Stimulated activated CD4-positive, alpha-beta T cell treated with anti-CD3 and anti-CD28 coated beads, Interleukin-12 subunit alpha, Interleukin-12 subunit beta, amount 100 ng/mL, for 4 hours (primary cell): ENCODE measurements at regions not wholly inside any gene's neighbourhood (a gene's known extent, or its start where the extent isn't known, plus 50 kb on each side); places are given as distances from the start of the nearest gene placed in this dataset.

Source experiments
- DNase-seq: peaks from one replicate; pipeline ENCODE4 v3.0.0-alpha.2; 2020

DNA sequence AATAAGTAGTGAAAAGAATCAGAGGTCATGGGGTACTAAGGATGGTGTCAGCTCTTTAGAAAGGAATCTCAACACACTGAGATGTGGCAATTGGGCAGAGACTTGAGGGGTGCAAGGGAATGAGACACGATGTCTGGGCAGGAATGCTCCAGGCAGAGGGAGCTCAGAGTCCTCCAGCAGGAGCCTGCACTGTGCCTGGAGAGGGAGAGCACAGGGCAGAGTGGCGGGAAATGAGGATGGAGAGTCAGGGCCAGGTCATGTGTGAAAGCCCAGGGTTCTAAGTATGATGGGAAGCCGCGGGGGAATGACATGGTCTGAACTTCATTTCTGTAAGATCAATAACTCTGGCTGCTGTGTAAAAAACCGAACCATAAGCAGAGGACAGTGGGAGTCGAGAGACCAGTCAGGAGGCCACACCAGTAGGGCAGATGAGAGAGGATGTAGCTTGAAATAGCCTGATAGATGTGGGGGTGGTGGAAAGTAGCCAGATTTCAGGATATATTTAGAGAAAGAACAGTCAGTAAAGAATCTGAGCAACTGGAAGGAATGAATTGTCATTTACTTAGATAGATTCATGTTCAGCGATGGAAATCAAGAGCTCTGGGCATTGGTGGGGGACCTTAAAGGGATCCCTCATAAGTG lies 133.4 kb upstream of the DTNBP1 start:
- DNase-seq = no peak

DNA sequence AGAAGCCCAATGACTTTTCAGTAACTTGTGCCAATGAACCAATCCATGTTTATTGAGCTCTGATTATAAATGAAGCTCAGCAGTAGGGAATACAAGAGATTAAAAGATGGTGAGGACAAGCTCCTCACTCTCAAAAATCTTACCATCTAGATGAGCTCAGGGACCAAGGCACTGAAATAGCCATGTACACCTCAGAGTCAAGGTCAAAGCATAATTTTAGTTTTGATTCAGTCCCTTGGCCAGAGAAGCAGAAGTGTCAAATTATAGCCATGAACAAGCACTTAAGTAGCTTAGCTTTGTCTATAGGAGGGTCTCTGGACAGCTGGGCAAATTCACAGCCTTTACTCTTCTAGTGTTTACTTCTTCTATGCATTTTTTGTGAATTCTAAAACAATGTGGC lies 131.0 kb upstream of the DTNBP1 start:
- no peak for DNase-seq

DNA sequence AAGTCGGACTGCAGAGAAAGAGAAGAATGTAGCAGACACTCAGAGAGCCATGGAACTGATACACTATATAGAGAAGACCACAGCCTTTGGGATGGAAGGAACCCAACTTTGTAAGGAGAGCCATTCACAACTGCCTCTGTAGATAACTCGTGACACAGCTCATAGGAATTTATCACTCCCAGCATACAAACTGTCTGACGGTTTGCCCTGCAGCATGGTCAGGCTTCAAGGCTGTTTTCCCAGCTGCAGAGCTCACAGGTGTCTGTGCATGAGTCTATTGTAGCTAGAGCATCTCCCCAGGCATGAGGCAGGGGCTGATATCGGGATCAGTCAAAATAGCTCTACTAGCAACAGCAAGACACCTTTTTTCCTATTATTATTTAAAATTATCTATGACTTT lies 130.5 kb upstream of the DTNBP1 start:
- no peak for DNase-seq

DNA sequence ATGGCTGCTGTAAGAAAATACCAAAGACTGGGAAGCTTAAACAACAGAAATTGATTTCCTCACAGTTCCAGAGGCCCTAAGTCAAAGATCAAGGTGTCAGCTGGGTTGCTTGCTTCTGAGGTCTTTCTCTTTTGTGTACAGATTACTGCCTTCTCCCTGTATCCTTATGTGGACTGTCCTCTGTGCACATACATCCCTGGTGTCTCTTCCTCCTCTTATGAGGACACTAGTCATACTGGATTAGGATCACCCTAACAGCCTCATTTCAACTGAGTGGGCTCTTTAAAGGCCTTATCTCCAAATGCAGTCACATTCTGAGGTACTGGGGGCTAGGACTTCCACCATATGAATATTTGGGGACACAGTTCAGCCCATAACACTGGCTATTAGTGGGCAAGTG lies 130.0 kb upstream of the DTNBP1 start:
- no peak for DNase-seq

DNA sequence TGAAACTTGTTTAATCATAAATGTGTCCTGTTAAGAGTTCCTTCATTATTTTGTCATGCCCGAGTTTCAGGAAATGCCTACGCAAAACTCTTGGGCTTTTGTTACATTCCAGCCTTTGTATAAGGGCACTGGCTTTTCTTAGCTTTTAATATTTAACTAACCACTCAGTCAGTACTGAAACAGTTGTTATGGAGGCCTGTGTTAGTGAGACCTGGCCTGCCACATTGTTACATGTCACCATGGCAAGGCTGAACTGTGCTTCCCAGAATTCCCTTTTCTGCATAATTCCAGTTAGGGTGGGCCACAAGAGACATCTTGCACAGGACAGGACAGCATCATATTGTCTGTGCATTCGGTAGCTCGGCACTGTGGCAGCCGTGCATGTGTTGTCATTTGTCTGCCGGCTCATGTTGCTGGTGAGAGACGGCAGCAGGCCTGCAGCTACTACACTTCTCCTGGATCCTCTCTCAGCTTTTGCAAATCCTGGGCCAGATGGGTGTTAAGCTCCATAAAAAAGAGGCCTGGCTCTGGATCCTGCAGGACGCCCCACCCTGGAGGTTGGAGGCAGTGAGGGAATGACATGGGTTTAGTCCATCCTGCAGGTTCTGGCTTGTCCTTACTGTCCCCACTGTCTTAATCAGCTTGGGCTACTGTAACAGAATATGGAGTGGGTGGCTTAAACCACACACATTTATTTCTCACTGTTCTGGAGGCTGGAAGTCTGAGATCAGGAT lies 128.8 kb upstream of the DTNBP1 start:
- no peak for DNase-seq

DNA sequence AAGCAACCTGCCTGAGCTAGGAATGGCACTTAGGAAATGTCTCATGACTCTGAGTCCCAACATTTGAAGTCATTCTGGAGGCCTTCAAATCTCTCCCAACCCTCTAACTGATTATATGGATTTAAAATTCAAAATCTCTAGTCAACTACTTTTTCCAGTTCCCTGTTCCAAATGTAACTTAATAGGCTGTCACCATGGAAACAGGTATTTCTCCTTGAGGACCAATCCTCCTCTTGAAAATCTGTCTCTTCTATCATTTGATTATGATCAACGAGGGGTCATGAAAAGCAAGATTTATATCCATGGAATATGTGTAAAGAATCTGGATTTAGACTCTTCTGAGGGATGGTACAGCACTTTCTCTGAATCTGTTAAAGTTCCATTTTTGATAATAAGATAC lies 127.3 kb upstream of the DTNBP1 start:
- DNase-seq = no peak

DNA sequence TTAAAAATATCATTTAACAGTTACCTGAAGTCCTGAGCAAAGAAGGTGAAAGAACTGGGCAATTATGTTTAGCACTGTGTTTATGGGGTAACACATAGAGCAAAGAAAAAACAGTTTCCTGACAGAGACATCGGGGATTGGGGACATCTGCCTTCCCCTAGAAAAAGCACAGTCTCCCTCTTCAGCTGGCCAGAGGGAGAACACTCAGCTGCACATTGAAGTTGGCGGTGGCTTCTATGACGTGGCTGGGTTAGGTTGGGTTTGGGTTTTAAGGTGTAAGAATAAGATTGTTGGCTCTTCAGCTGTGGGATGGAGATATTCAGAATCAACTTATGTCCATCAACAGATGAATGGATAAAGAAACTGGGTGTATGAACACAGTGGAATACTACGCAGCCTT lies 124.0 kb upstream of the DTNBP1 start:
- no peak for DNase-seq

DNA sequence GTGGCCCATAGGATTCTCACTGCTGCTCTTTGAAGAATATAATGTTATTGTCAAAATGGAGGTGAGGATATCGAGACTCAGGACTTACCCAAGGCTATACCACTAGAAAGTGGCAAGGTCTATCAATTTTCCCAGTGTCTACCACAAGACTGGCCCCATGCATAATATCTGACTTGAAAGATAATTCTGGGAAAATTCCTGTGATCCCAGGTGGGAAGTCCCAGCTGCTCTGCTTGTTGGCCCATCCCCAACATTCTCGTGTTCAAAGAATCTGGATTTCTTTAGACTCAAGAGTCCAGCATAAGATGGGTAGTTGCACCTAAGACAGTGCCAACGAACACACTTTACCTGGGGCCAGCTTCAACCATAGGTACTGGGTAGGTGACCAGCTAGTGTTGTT lies 120.7 kb upstream of the DTNBP1 start:
- DNase-seq = no peak

DNA sequence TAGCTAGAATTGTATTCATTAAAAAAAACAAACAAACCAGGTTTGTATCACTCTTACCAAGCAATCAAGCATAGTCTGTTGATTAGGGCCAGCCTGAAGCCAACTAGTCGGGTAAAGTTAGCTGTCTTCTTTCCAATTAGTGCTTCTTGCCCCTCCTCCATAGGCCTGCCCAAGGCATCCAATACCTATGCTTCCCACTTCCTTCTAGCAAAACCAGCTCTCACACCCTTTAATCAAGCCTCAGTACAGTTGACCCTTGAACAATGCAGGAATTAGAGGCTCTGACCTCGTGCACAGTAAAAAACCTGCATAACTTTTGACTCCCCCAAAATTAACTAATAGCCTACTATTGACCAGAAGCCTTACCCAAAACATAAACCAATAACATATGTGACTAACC lies 119.1 kb upstream of the DTNBP1 start:
- no peak for DNase-seq

DNA sequence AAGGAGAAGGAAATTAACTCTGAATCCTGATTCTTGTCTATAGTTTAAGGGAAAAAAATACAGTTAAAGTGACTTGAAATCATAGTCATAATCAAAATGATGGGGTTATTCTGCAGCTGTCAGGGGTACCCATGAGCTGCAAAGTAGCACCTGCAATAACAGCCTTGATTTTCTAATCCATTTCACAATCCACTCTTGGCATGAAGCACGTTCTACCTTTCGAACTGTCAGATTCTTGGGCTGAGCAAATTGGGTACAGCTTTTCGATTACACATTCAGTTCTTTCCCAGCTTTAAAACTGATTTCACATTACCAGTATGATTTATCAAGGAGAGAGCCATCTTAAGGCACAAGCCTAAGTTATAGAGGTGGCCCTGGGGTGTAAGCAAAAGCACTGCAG lies 118.5 kb upstream of the DTNBP1 start:
- DNase-seq = no peak

DNA sequence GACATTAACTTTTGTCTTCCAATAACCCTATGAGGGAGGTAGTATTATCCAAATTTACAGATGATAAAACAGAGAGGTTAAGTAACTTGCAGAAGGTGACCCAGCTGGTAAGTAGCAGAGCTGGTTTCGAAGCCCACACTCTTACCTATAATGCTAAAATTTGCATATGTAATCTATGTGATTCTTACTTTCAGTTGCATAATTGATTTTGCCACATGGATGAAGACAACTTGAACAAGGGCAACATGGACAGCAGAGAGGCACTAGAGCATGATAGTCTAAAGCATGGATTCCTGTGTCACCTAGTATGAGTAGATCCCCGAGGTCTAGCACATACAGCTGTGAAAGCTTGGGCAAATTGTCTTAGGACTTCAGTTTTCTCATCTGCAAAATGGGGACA lies 117.6 kb upstream of the DTNBP1 start:
- no peak for DNase-seq

DNA sequence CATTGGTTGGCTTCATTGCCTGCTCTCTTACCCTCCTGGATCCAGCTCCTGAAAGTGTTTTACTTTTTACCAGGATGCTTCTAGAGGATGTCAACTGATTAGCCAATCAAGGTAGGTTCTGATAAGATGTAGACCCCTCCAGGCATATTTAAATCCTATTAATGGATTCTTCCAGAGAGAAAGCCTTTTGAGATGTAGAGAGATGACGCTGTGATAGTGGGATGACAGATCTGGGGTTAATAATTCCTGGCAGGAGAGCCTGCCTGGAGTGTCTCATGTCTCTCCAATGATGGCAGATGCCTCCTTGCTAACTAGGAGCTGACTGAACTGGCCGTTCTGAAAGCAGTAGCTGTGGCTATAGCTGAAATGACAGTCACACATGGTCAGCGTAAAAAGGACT lies 116.9 kb upstream of the DTNBP1 start:
- DNase-seq = no peak

DNA sequence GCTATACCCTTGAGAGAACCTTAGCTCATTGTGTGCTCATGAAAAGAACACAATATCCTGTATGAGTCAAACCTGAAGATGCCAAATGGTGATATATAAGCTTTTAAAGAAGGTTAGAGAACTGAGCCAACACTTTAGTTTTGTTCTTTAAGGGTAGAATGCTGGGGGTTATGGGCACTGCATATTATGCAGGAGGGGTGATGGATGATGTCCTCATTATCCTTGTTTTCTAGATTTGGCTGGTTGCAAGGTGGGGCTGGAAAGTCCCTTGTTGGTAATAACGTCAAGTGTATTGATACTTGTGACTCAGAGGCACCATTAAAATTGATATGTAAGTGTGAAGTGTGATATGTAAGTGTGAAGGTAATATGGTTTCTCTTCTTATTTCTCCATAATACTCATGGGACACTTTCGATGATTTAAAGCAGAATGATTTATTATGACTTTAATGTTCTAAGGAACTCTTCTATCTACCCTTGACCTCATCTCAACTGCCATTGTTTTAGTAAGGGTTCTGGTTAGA lies 113.7 kb upstream of the DTNBP1 start:
- peak; percentile 11 for DNase-seq

DNA sequence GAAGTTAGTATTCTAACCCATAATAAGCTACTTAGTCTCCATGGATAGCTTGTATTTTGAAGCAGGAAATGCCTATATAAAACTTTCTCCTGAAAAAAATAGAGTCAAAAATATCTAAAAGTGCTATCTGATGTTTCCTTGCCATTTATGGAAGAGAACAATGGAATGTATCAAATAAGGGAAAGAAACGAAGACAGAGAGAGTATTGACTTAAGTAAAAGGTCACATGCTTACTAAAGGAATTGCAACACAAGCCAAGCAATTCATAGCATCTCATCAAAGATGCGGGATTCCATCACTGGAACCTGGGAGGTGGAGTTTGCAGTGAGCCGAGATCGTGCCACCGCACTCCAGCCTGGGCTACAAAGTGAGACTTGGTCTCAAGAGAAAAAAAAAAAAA lies 112.9 kb upstream of the DTNBP1 start:
- DNase-seq = no peak

DNA sequence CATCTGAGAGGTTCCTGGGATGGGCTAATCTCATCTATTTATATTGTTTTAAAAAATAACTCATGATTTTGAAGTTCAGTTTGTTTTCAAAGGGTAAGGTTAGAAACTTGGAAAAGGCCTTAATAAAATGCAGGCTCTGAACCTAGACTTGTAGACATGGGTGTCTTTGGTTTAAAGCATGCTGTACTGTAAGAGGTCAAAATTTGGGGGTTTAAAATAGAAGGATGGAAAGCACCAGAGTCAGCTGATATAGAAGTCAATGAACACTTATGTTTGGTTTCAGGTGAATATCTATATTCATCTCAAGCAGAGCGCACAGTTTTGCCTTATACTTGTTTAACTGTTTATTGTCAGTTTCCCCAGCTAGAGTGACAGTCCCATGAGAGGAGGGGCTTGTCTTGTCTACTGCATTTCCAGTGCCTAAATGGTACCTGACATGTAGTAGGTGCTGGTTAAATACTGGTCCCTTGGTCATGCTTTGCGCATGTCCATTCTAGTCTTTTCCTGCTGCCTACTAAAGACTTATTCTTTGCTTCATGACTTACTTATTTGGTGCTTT lies 112.3 kb upstream of the DTNBP1 start:
- DNase-seq = no peak

DNA sequence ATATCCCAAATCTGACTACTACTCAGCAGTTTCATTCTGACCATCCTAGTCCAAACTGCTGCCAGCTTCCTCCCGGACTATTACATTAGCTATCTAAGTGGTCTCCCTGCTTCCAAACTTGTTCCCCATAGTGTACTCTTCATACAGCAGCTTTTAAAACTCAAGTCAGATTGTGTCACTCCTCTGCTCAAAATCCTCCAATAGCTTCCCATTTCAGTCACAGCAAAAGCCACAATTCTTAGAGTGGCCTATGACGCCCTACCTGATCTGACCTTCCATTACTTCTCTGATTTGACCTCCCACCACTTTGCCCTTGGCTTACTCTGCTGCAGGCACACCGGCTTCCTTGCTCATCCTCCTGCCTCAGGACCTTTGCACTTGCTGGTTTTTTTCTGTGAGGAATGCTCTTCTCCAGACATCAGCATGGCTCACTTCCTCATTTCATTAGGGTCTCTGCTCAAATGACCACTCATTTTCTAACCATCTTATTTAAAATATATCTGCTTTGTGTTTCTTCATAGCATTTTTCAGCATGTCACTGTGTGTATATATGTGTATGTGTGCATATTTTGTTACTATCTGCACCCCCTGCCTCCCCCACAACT lies 111.1 kb upstream of the DTNBP1 start:
- no peak for DNase-seq

DNA sequence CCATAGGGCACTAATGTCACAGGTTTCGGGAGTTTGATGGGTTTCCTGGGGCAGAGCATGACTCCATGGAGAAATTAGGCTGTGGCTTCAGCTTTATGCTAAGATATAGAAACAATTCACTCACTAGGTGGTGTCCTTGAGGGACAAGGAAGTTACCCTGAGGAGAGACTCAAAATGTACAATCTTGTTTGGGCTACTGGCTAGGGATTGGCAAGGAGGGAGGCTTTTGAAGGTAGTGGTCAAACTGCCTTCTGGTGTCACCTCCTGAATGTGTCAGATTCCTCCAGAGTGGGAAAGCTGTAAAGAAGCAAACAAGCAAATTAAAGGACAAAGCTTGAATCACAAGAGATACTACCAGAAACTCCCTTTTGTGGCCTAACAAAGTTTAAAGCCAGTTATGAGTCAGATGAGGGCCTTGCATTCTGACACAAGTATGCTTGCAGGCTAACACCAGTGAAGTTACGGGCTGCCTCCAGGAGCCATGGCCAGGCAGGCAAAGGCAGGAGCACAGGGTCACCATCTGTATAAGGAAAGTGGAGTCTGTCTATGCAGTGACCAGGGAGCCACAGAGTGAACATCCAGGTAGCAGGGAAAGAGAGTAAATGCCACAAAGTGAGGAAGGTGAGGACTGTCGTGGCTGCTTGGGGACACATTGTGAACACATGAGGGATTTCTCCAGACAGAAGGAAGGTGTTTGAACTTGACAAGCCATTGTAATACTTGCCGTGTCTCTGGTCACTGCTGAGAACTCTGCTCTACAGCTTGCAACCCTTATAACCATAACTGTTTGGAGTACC lies 107.7 kb upstream of the DTNBP1 start:
- DNase-seq = no peak

DNA sequence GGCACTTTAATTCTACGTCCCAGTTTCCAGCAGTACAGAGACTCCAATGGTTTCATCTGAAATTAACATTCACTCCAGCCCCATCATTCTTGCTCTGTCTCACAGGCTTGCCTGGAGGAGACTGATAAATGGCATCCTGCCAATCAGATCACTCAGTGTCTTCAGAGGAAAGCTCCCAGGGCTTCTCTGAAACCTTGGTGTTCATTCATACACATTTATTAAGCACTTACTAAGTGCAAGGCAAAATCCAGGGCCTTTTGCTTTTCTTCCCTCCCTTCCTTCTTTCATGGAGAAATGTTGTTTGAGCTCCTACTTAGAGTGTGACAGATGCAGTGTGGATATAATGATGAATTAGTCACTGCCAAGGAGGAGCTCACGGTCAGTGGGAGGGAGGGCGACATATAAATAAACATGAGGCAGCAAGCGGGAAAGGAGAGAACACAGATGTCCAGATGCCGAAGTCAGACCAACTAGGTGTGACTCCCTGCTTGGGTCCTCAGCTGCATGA lies 106.7 kb upstream of the DTNBP1 start:
- DNase-seq = no peak

DNA sequence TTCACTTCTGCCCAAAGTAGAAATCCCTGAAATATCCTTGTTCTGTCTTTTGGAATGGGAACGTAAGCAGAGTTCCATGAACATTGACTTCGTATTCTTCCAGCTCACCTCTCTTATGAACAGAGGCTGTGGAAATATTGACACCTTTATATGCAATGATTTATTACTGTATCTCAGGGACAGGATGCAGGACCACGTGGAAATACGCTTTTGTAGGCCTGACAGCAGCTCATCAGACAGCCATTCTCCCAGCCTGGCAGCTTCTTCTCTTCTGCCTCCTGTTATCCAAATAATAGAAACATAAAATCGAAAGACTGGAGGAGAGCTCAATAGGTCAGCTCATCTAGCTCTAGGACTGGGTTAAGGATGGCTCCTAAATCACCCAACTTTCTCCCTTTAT lies 106.2 kb upstream of the DTNBP1 start:
- DNase-seq = no peak

DNA sequence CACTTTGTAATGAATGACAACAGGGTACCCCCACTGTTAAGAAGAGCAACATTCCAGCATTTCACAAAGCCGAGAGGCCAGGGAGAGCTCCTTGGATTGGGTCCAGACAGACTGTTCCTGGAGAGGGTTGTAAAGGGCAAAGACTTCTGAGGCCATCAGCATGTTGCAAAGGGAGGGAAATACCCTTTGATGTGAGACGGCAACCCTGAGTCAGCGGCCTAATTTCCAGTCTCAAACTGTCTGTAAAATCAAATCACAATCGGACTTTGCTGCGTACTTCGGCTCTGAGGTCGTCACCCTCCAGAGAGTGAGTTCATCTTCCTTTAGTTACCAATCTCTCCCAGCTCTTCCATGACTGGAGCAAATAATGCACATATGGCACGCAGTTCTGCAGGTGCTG lies 101.0 kb upstream of the DTNBP1 start:
- DNase-seq = no peak

DNA sequence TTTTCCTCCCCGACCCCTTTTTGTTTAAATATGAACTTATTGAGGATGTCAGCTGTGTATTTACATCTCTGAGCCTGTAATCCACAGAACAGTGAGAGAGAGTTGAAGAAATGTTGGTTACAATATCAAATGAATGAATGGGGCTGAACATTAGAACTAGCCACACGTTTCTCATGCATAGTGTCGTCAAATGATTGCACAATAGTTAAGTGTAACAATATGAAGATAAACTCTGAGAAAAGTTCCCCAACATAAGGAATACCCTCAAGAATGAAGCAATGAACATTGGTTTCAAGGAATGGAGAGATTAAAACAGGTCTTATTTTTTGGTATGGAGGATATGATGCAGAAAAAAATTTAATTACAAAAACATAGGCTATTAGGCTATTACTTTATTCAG lies 100.5 kb upstream of the DTNBP1 start:
- no peak for DNase-seq

DNA sequence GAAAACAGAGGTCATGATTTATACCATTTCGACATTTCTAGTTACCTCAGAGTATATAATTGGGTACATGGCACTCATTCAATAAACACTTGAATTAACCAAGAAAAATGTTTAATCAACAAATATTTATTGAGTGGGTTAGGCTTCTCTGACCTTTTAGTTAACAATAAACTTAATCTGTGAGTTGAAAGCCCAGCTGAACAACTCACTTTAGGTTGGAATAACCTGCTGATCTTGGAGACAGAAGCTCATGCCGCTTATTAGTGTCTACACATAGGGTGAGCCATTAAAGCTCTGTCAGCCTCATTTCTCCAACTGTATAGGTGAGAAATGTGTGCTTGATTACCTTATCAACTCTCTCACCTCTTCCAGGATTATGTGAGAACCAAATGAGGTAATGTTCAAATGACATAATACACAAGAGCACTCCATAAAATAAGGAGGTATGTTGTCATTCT lies 98.2 kb upstream of the DTNBP1 start:
- DNase-seq = no peak
